HL-60 (cell line): ENCODE measurements at regions not wholly inside any gene's neighbourhood (a gene's known extent, or its start where the extent isn't known, plus 50 kb on each side); places are given as distances from the start of the nearest gene placed in this dataset.

ENCODE experiments used
- GABPA ChIP-seq: IDR thresholded peaks from 2 replicates; pipeline ENCODE4 v1.6.1; 2012; ENCODE audit warnings: low read depth
- POLR2AphosphoS5 ChIP-seq: IDR thresholded peaks from 2 replicates; pipeline ENCODE4 v1.6.1; 2012; ENCODE audit warnings: low read depth
- SPI1 ChIP-seq: IDR thresholded peaks from 2 replicates; pipeline ENCODE4 v1.6.1; 2012; ENCODE audit warnings: low read depth, mild to moderate bottlenecking, borderline replicate concordance
- TF ChIP-seq, protein P1 (sequence below): IDR thresholded peaks from one replicate; pipeline ENCODE4 v1.5.1; 2011; ENCODE audit warnings: low read length, control low read depth, inconsistent platforms; ENCODE audit not compliant: insufficient read depth
- TF ChIP-seq, protein P2 (sequence below): IDR thresholded peaks from 2 replicates; pipeline ENCODE4 v1.6.1; 2012; ENCODE audit warnings: low read depth; ENCODE audit not compliant: insufficient replicate concordance

DNA sequence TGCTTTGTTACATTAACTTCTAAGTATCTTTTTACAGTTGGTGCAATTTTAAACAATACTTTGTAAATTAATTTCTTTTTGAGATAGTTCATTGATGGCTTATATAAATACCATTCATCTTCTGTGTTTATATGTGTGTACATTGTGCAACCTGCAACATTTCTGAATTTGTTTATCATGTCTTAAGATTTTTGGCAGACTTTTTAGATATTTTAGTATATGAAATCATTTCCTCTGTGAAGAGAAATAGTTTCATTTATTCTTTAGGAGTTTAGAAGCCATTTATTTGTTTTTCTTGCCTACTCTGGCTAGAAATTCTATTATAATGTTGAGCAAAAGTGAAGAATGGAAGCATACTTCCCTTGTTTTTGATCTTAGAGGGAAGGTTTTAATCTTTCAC, 337.8 kb upstream of the DSEL start:
- TF ChIP-seq, protein P1, sequence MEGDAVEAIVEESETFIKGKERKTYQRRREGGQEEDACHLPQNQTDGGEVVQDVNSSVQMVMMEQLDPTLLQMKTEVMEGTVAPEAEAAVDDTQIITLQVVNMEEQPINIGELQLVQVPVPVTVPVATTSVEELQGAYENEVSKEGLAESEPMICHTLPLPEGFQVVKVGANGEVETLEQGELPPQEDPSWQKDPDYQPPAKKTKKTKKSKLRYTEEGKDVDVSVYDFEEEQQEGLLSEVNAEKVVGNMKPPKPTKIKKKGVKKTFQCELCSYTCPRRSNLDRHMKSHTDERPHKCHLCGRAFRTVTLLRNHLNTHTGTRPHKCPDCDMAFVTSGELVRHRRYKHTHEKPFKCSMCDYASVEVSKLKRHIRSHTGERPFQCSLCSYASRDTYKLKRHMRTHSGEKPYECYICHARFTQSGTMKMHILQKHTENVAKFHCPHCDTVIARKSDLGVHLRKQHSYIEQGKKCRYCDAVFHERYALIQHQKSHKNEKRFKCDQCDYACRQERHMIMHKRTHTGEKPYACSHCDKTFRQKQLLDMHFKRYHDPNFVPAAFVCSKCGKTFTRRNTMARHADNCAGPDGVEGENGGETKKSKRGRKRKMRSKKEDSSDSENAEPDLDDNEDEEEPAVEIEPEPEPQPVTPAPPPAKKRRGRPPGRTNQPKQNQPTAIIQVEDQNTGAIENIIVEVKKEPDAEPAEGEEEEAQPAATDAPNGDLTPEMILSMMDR: no peak
- TF ChIP-seq GABPA (no peak), POLR2AphosphoS5 (no peak), SPI1 (no peak)
- TF ChIP-seq, protein P2, sequence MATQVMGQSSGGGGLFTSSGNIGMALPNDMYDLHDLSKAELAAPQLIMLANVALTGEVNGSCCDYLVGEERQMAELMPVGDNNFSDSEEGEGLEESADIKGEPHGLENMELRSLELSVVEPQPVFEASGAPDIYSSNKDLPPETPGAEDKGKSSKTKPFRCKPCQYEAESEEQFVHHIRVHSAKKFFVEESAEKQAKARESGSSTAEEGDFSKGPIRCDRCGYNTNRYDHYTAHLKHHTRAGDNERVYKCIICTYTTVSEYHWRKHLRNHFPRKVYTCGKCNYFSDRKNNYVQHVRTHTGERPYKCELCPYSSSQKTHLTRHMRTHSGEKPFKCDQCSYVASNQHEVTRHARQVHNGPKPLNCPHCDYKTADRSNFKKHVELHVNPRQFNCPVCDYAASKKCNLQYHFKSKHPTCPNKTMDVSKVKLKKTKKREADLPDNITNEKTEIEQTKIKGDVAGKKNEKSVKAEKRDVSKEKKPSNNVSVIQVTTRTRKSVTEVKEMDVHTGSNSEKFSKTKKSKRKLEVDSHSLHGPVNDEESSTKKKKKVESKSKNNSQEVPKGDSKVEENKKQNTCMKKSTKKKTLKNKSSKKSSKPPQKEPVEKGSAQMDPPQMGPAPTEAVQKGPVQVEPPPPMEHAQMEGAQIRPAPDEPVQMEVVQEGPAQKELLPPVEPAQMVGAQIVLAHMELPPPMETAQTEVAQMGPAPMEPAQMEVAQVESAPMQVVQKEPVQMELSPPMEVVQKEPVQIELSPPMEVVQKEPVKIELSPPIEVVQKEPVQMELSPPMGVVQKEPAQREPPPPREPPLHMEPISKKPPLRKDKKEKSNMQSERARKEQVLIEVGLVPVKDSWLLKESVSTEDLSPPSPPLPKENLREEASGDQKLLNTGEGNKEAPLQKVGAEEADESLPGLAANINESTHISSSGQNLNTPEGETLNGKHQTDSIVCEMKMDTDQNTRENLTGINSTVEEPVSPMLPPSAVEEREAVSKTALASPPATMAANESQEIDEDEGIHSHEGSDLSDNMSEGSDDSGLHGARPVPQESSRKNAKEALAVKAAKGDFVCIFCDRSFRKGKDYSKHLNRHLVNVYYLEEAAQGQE: no peak
